ENCODE measurements at regions not wholly inside any gene's neighbourhood (a gene's known extent, or its start where the extent isn't known, plus 50 kb on each side); places are given as distances from the start of the nearest gene placed in this dataset.

DNA sequence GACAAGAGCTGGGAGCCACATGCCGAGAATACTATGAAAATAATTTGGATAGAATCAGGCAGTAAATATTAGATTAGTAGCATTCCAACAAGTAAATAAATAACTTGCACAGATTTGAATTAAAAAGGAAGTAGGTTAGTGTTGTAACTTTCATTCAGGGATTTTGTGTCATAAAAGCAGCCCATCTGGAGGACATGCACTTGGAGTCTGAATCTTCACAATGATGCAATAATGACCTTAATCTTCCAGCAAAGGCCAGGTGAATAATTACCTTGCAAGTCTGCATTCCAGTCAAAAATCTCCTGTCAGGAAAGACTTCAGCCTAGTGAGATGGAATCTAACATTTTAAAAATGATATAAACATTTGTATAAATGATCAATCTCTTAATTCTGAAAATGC is 518.1 kb downstream of the KCNJ2 start:
- H3K36me3 ChIP-seq (ENCODE audit: insufficient read depth, low read length, poor library complexity, severe bottlenecking) = no peaks in the 10 kb centered on the region
- TF ChIP-seq, protein P1, sequence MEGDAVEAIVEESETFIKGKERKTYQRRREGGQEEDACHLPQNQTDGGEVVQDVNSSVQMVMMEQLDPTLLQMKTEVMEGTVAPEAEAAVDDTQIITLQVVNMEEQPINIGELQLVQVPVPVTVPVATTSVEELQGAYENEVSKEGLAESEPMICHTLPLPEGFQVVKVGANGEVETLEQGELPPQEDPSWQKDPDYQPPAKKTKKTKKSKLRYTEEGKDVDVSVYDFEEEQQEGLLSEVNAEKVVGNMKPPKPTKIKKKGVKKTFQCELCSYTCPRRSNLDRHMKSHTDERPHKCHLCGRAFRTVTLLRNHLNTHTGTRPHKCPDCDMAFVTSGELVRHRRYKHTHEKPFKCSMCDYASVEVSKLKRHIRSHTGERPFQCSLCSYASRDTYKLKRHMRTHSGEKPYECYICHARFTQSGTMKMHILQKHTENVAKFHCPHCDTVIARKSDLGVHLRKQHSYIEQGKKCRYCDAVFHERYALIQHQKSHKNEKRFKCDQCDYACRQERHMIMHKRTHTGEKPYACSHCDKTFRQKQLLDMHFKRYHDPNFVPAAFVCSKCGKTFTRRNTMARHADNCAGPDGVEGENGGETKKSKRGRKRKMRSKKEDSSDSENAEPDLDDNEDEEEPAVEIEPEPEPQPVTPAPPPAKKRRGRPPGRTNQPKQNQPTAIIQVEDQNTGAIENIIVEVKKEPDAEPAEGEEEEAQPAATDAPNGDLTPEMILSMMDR (conservative IDR thresholded peaks at IDR 0.05; ENCODE audit: low read depth, low read length) = no peak
- no peak for TF ChIP-seq EZH2 (IDR thresholded peaks at IDR 0.05; ENCODE audit: borderline replicate concordance, low read depth, low read length, poor library complexity, severe bottlenecking)
- intact Hi-C loops (cut with micrococcal nuclease; ENCODE audit: unreplicated experiment) = loop anchor here (5.0 to 10.0 kb wide), 2 partner anchors 57 to 480 kb away; no protein-coding TSS in a partner anchor
- POLR2A ChIA-PET (ENCODE audit: low non-redundant PET) = no interaction called here
- H3K9me3 ChIP-seq (ENCODE audit: low read depth, low read length, poor library complexity, severe bottlenecking) = no peaks in the 10 kb centered on the region
- H3K4me1 ChIP-seq (ENCODE audit: insufficient read depth, low read length, poor library complexity, severe bottlenecking) = no peaks in the 10 kb centered on the region
- BruUV-seq (replicated peaks) = no TSS peak
- no peak overlapping the region for H3K27ac ChIP-seq (ENCODE audit: low read depth, low read length, poor library complexity, severe bottlenecking)
- CTCF ChIA-PET = no interaction called here
- H3K4me3 ChIP-seq (ENCODE audit: low read depth, low read length, poor library complexity, severe bottlenecking) = no peak overlapping the region
- no peak for DNase-seq (ENCODE audit: low spot score)
- H3K27me3 ChIP-seq (replicated peaks; ENCODE audit: insufficient read depth, low read depth, low read length, poor library complexity) = no peaks in the 10 kb centered on the region

DNA sequence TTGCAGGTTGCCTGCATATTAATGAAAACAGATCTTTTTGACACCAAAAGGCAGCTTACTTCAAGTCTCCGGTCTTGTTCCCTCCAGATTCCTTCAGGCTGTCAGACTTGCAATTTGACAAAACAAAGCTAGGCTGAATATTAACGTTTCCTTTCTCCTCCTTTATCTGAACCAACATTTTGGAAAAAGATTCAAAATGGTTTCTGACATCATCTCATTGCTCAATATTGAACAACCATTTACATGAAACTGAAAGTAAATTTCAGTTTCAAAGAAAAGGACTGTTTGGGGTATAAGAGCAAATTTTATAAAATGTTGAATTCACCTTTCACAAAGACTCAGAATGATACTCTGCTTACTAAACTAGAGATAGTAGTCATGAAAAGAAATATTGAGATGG is 521.8 kb downstream of the KCNJ2 start:
- POLR2A ChIA-PET (ENCODE audit: low non-redundant PET) = no interaction called here
- no peak overlapping the region for H3K4me3 ChIP-seq (ENCODE audit: low read depth, low read length, poor library complexity, severe bottlenecking)
- no peaks in the 10 kb centered on the region for H3K9me3 ChIP-seq (ENCODE audit: low read depth, low read length, poor library complexity, severe bottlenecking)
- CTCF ChIA-PET = no interaction called here
- no TSS peak for BruUV-seq (replicated peaks)
- no peak for DNase-seq (ENCODE audit: low spot score)
- no peaks in the 10 kb centered on the region for H3K27me3 ChIP-seq (replicated peaks; ENCODE audit: insufficient read depth, low read depth, low read length, poor library complexity)
- no peaks in the 10 kb centered on the region for H3K36me3 ChIP-seq (ENCODE audit: insufficient read depth, low read length, poor library complexity, severe bottlenecking)
- no peak overlapping the region for H3K27ac ChIP-seq (ENCODE audit: low read depth, low read length, poor library complexity, severe bottlenecking)
- intact Hi-C loops (cut with micrococcal nuclease; ENCODE audit: unreplicated experiment) = no loop called here
- no peaks in the 10 kb centered on the region for H3K4me1 ChIP-seq (ENCODE audit: insufficient read depth, low read length, poor library complexity, severe bottlenecking)
- TF ChIP-seq, protein P1 (conservative IDR thresholded peaks at IDR 0.05; ENCODE audit: low read depth, low read length) = no peak
- TF ChIP-seq EZH2 (IDR thresholded peaks at IDR 0.05; ENCODE audit: borderline replicate concordance, low read depth, low read length, poor library complexity, severe bottlenecking) = no peak

DNA sequence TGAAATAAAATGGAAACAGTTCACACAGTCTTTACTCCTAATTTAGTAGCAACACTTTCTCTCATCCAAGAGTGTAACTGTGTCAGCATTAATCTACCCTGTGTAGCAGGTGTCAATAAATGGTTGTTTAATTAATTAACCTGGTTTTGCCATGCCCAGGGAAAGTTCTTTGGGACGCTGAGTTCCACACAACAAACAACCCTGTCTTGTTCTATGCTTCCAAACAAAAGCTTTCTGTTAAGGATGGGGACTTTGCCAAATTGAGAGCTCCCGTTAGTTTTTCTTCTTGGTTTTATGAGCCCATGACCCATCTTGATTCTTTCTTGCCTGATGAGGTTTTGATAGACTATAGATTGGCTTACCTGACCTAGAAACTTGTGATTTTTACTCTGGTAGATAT is 530.1 kb downstream of the KCNJ2 start:
- H3K4me1 ChIP-seq (ENCODE audit: insufficient read depth, low read length, poor library complexity, severe bottlenecking) = no peaks in the 10 kb centered on the region
- H3K27ac ChIP-seq (ENCODE audit: low read depth, low read length, poor library complexity, severe bottlenecking) = no peak overlapping the region
- no peaks in the 10 kb centered on the region for H3K9me3 ChIP-seq (ENCODE audit: low read depth, low read length, poor library complexity, severe bottlenecking)
- H3K36me3 ChIP-seq (ENCODE audit: insufficient read depth, low read length, poor library complexity, severe bottlenecking) = no peaks in the 10 kb centered on the region
- no peak for DNase-seq (ENCODE audit: low spot score)
- CTCF ChIA-PET = no interaction called here
- TF ChIP-seq, protein P1 (conservative IDR thresholded peaks at IDR 0.05; ENCODE audit: low read depth, low read length) = no peak
- TF ChIP-seq EZH2 (IDR thresholded peaks at IDR 0.05; ENCODE audit: borderline replicate concordance, low read depth, low read length, poor library complexity, severe bottlenecking) = no peak
- intact Hi-C loops (cut with micrococcal nuclease; ENCODE audit: unreplicated experiment) = no loop called here
- peaks cover 5% of the 10 kb centered on the region for H3K27me3 ChIP-seq (replicated peaks; ENCODE audit: insufficient read depth, low read depth, low read length, poor library complexity)
- H3K4me3 ChIP-seq (ENCODE audit: low read depth, low read length, poor library complexity, severe bottlenecking) = no peak overlapping the region
- no TSS peak for BruUV-seq (replicated peaks)
- POLR2A ChIA-PET (ENCODE audit: low non-redundant PET) = no interaction called here
